ENCODE measurements at regions not wholly inside any gene's neighbourhood (a gene's known extent, or its start where the extent isn't known, plus 50 kb on each side); places are given as distances from the start of the nearest gene placed in this dataset.

GRCh38 chr3:150225986-150226385 is 182.1 kb upstream of the TSC22D2 start:
- no peak for TF ChIP-seq CTCF (conservative IDR thresholded peaks at IDR 0.05 in 1 of 2, IDR thresholded peaks at IDR 0.05 in 1 of 2; ENCODE audit: low read depth in 1 of 2, low read length in 2 of 2)
- no peak for TF ChIP-seq EZH2 (IDR thresholded peaks at IDR 0.05; ENCODE audit: low read length, missing control alignments)

Data from fibroblast of lung (primary cell).